HEK293 (cell line): ENCODE measurements at regions not wholly inside any gene's neighbourhood (a gene's known extent, or its start where the extent isn't known, plus 50 kb on each side); places are given as distances from the start of the nearest gene placed in this dataset.

Experiments used
- BCL11A ChIP-seq: fragments of 450-650 bp; formaldehyde crosslinking; IDR thresholded peaks from 2 replicates; pipeline ENCODE4 v1.5.1; 2016; ENCODE audit warnings: low read depth, missing biosample characterization, missing genetic modification characterization
- ZFP41 ChIP-seq: fragments of 450-650 bp; formaldehyde crosslinking; IDR thresholded peaks from 2 replicates; pipeline ENCODE4 v1.5.1; 2016; ENCODE audit warnings: missing biosample characterization, missing genetic modification characterization, borderline replicate concordance
- ZNF664 ChIP-seq: fragments of 450-650 bp; formaldehyde crosslinking; IDR thresholded peaks from 2 replicates; pipeline ENCODE4 v1.5.1; 2016; ENCODE audit warnings: missing biosample characterization, missing genetic modification characterization
- ZNF843 ChIP-seq: fragments of 450-650 bp; formaldehyde crosslinking; IDR thresholded peaks from 2 replicates; pipeline ENCODE4 v1.5.1; 2016; ENCODE audit warnings: missing biosample characterization, missing genetic modification characterization
- TF ChIP-seq, protein P1 (sequence below): fragments of 450-650 bp; formaldehyde crosslinking; IDR thresholded peaks from 2 replicates; pipeline ENCODE4 v1.5.1; 2016; ENCODE audit warnings: missing biosample characterization, missing genetic modification characterization
- TF ChIP-seq, protein P2 (sequence below): fragments of 450-650 bp; formaldehyde crosslinking; IDR thresholded peaks from 2 replicates; pipeline ENCODE4 v1.5.1; 2017; ENCODE audit warnings: missing biosample characterization, missing genetic modification characterization
- TF ChIP-seq, protein P3 (sequence below): fragments of 450-650 bp; formaldehyde crosslinking; IDR thresholded peaks from 2 replicates; pipeline ENCODE4 v1.5.1; 2016; ENCODE audit warnings: missing biosample characterization, missing genetic modification characterization
- TF ChIP-seq, protein P4 (sequence below): fragments of 450-650 bp; formaldehyde crosslinking; IDR thresholded peaks from 2 replicates; pipeline ENCODE4 v1.5.1; 2016; ENCODE audit warnings: missing biosample characterization, missing genetic modification characterization

DNA sequence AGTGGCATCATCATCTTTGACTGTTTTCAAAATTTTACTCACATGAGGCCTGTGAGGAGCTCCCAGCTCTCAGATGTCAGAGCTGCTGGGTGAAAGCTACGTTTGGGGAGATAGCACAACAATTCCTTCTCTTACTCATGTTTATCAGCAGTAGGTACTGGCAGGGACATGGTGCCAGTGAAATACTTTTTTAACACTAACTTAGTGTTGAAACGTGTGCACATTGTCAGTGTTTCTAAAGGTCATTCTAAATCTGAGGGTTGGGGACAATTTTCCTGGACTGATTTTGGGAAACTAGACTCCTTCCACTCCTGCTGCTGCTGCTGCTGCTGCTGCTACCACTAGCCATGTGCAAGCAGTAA lies 487.4 kb downstream of the PDCD6IP start:
- TF ChIP-seq ZNF664 (tag by site-specific recombination) (no peak), ZFP41 (tag by site-specific recombination) (no peak), BCL11A (tag by site-specific recombination) (no peak), ZNF843 (tag by site-specific recombination) (no peak)
- TF ChIP-seq, protein P1, sequence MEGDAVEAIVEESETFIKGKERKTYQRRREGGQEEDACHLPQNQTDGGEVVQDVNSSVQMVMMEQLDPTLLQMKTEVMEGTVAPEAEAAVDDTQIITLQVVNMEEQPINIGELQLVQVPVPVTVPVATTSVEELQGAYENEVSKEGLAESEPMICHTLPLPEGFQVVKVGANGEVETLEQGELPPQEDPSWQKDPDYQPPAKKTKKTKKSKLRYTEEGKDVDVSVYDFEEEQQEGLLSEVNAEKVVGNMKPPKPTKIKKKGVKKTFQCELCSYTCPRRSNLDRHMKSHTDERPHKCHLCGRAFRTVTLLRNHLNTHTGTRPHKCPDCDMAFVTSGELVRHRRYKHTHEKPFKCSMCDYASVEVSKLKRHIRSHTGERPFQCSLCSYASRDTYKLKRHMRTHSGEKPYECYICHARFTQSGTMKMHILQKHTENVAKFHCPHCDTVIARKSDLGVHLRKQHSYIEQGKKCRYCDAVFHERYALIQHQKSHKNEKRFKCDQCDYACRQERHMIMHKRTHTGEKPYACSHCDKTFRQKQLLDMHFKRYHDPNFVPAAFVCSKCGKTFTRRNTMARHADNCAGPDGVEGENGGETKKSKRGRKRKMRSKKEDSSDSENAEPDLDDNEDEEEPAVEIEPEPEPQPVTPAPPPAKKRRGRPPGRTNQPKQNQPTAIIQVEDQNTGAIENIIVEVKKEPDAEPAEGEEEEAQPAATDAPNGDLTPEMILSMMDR (tag by site-specific recombination) = no peak
- TF ChIP-seq, protein P2, sequence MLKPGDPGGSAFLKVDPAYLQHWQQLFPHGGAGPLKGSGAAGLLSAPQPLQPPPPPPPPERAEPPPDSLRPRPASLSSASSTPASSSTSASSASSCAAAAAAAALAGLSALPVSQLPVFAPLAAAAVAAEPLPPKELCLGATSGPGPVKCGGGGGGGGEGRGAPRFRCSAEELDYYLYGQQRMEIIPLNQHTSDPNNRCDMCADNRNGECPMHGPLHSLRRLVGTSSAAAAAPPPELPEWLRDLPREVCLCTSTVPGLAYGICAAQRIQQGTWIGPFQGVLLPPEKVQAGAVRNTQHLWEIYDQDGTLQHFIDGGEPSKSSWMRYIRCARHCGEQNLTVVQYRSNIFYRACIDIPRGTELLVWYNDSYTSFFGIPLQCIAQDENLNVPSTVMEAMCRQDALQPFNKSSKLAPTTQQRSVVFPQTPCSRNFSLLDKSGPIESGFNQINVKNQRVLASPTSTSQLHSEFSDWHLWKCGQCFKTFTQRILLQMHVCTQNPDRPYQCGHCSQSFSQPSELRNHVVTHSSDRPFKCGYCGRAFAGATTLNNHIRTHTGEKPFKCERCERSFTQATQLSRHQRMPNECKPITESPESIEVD (tag by site-specific recombination) = no peak
- TF ChIP-seq, protein P3, sequence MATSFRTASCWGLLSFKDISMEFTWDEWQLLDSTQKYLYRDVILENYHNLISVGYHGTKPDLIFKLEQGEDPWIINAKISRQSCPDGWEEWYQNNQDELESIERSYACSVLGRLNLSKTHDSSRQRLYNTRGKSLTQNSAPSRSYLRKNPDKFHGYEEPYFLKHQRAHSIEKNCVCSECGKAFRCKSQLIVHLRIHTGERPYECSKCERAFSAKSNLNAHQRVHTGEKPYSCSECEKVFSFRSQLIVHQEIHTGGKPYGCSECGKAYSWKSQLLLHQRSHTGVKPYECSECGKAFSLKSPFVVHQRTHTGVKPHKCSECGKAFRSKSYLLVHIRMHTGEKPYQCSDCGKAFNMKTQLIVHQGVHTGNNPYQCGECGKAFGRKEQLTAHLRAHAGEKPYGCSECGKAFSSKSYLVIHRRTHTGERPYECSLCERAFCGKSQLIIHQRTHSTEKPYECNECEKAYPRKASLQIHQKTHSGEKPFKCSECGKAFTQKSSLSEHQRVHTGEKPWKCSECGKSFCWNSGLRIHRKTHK (tag by site-specific recombination) = no peak
- TF ChIP-seq, protein P4, sequence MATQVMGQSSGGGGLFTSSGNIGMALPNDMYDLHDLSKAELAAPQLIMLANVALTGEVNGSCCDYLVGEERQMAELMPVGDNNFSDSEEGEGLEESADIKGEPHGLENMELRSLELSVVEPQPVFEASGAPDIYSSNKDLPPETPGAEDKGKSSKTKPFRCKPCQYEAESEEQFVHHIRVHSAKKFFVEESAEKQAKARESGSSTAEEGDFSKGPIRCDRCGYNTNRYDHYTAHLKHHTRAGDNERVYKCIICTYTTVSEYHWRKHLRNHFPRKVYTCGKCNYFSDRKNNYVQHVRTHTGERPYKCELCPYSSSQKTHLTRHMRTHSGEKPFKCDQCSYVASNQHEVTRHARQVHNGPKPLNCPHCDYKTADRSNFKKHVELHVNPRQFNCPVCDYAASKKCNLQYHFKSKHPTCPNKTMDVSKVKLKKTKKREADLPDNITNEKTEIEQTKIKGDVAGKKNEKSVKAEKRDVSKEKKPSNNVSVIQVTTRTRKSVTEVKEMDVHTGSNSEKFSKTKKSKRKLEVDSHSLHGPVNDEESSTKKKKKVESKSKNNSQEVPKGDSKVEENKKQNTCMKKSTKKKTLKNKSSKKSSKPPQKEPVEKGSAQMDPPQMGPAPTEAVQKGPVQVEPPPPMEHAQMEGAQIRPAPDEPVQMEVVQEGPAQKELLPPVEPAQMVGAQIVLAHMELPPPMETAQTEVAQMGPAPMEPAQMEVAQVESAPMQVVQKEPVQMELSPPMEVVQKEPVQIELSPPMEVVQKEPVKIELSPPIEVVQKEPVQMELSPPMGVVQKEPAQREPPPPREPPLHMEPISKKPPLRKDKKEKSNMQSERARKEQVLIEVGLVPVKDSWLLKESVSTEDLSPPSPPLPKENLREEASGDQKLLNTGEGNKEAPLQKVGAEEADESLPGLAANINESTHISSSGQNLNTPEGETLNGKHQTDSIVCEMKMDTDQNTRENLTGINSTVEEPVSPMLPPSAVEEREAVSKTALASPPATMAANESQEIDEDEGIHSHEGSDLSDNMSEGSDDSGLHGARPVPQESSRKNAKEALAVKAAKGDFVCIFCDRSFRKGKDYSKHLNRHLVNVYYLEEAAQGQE (tag by site-specific recombination) = no peak
